ENCODE measurements at regions not wholly inside any gene's neighbourhood (a gene's known extent, or its start where the extent isn't known, plus 50 kb on each side); places are given as distances from the start of the nearest gene placed in this dataset.
"Not testable (repeated sequence)": the region's sequence is repeated elsewhere in the genome, so short reads cannot be mapped to it uniquely, and the experiment has no call there.

DNA sequence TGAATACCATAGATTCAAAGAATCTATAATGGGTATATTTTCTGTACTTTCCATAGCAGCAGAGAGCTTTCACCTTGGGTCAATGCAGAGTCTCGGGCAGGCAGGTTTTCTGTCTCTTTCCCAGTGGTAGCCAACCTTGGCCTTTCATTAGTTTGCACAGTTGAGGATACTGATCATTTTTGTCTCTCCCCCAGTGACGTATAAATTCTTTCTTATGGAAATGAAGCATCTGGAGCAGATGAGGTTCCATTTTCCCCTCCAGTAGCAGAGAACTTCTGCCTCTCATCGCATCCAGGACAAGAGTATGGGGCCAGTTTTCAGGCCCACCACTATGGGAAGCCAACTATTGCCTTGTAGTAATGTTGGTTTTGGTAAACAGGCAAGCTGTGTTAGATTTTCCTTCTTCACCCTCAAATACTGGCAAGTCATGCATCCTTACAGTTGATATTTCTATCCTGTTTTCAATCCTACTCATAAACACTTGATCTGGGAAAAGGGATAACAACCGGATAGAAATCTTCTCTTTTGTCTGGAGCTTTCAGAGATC is 845.2 kb upstream of the CDH18 start:
- DNase-seq (ENCODE audit: insufficient read length, low spot score) (no peak), FAIRE-seq (no peak)
- TF ChIP-seq TAF1 (IDR thresholded peaks at IDR 0.05; ENCODE audit: low read depth, low read length) (no peak), POLR2AphosphoS5 (IDR thresholded peaks at IDR 0.05; ENCODE audit: low read depth, low read length) (no peak), POLR2A (IDR thresholded peaks at IDR 0.05; ENCODE audit: low read depth, low read length) (no peak), PAX5 (IDR thresholded peaks at IDR 0.05; ENCODE audit: insufficient read depth, low read length, severe bottlenecking) (no peak), POU2F2 (IDR thresholded peaks at IDR 0.05; ENCODE audit: low read depth, low read length) (no peak), SPI1 (IDR thresholded peaks at IDR 0.05; ENCODE audit: low read depth, low read length) (no peak)

DNA sequence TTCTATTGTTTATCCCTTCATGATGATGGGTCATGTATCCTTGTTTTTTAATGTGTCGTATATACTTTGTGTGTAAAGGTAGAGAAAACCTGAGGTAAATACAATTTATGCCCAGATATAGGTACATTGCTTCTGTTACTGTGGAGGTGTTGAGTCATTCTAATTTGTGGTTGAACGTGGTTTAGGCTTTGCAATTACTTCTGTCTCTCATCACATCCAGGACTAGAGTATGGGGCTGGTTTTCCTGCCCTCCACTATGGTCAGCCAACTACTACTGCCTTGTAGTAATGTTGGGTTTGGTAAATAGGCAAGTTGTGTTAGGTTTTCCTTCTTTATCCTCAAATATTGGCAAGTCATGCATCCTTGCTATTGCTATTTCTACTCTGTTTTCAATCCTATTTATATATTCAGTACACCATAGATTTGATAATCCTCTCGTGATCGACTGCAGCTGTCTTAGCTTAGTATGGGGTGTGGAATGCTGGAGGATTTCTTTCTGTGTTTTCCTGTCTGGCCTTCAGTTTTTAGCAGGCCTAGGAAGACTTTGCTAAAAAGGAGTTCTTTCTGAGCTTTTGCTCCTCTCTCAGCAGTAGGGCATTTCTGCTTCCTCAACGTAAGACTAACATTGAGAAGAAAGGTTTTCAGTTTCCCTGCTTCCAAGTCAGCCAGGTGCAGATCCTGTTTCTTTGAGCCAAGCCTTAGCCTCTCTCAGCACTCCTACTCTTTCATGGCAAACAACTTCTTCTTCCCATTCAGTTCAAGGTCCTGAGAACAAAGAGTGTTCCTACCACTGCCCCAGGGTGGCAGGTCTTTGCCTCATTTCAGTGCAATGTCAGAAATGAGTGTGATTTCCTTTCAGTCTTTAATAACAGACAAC is 844.4 kb upstream of the CDH18 start:
- TF ChIP-seq POLR2AphosphoS5 (IDR thresholded peaks at IDR 0.05; ENCODE audit: low read depth, low read length): no peak
- no peak for TF ChIP-seq PAX5 (IDR thresholded peaks at IDR 0.05; ENCODE audit: insufficient read depth, low read length, severe bottlenecking)
- TF ChIP-seq POLR2A (IDR thresholded peaks at IDR 0.05; ENCODE audit: low read depth, low read length): no peak
- no peak for TF ChIP-seq POU2F2 (IDR thresholded peaks at IDR 0.05; ENCODE audit: low read depth, low read length)
- TF ChIP-seq TAF1 (IDR thresholded peaks at IDR 0.05; ENCODE audit: low read depth, low read length): no peak
- TF ChIP-seq SPI1 (IDR thresholded peaks at IDR 0.05; ENCODE audit: low read depth, low read length): no peak
- DNase-seq (ENCODE audit: insufficient read length, low spot score): no peak
- no peak for FAIRE-seq

DNA sequence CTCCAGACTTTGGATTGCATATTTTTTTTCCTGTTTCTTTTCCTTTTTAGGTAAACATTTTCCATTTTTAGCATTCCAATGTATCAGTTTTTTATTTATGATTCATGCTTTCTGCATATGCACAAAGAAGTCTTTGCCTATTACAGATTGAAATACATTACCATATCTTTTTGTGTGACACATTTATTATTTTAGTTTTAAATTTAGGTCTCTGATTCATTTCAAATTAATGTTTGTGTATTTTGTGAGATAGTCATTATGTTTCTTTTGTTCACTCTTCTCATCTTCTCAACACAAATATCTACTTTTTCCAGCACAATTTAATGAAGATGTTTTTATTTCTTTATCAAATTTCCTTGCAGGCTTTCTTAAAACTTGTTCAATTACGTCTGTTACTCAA is 838.0 kb upstream of the CDH18 start:
- FAIRE-seq; DNase-seq (ENCODE audit: insufficient read length, low spot score): not testable (repeated sequence)

DNA sequence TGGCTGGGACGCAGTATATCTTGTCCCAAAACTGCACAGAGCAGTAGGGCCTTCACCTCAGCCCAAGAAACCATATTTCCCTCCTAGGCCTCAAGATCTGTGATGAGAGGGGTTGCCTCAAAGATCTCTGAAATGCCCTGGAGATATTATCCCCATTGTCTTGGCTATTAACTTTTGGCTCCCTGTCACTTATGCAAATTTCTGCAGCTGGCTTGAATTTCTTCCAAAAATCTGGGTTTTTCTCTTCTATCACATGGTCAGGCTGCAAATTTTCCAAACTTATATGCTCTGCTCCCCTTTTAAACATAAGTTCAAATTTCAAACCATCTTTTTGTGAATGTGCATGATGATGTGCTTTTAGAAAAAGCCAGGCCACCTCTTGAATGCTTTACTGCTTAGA is 809.2 kb upstream of the CDH18 start:
- not testable (repeated sequence) for FAIRE-seq; DNase-seq (ENCODE audit: insufficient read length, low spot score)

DNA sequence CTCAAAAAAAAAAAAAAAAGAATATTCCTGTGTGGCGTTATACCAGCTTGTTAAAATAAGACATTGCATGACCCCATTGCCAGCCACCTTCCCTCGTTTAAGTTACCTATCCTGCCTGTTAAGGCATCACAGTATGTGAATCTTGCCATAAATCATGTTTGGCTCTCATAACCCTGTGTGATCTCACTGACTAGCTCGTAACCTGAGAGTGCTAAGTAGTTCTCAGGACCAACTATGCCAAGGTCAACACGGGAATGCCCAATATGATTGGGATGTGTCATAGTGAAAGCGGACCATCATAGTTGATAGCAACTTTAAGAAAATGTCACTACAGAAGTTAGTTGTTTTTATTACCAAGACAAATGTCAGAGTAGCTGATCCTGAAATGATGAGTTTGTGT is 796.8 kb upstream of the CDH18 start:
- FAIRE-seq: peak; percentile 83
- not testable (repeated sequence) for DNase-seq (ENCODE audit: insufficient read length, low spot score)

DNA sequence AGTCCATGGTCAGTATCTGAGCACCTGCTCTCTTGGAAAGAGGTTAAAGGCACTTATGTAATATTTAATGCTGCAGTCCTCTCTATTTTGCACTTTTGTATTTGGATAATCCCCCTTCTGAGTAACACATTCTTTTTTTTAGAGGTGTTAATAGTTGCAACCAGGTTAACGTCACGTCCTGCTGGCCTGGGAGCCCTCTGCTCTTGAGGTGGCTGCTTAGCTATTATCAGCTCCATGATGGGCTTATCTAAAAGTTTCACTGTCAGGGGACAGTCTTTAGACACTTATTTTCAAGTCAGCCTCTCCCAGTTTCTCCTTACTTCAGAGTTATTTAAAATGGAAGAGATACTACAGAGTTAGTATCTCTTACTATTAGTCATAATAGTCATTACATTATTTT is 795.5 kb upstream of the CDH18 start:
- FAIRE-seq; DNase-seq (ENCODE audit: insufficient read length, low spot score): not testable (repeated sequence)

DNA sequence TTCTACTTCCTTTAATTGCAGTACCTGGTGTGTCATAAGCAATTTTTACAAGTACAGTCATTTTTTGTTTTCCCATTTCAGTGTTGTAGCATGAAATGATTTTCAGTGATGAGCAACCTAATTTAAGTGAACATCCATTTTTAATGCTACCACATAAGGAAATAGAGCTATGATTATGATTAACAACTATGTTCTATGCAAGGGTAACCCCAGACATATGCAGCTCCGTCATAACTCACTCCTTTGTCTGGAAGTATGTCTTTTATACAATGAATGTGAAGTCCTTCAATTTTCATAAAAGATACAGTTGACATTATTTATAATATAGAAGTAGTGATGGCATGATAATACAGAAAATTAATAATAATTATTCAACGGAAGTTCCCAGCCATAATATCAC is 783.3 kb upstream of the CDH18 start:
- DNase-seq (ENCODE audit: insufficient read length, low spot score); FAIRE-seq: not testable (repeated sequence)

DNA sequence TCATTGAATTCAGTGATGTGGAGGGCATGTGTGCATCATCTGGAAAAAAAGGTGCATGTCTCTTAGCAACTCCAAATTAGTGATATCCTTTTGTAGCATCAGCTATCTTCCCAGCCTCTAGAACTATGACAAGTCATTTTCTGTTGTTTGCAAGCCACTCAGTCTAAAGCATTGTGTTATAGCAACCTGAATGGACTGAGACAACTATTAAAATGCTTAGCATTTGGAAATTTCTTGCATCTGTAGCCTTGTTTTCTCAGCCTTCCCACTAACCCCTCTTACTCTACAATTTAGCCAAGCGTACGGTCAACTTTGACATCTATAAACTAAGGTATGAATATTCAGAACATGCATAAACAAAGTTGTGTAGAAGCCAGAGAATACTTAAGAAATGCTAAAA is 777.1 kb upstream of the CDH18 start:
- not testable (repeated sequence) for FAIRE-seq; DNase-seq (ENCODE audit: insufficient read length, low spot score)

DNA sequence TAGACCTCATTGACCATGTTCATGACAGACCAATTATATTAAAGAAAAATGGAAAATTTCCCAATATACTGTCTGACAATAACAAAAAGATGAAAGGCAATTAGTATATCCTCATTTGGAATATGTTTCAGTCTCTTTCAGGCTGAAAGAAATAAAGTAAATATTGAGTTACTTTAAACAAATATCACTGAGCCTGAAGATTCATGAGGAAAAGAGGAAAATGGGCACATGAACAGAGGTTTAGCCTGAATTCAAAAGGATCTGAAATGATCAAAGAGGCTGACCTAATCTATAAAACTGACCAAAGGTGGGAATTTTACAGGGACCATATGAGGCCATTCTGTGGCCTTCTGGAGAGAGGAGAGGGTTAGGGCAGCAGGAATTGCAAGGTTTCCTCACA is 771.5 kb upstream of the CDH18 start:
- not testable (repeated sequence) for FAIRE-seq; DNase-seq (ENCODE audit: insufficient read length, low spot score)

DNA sequence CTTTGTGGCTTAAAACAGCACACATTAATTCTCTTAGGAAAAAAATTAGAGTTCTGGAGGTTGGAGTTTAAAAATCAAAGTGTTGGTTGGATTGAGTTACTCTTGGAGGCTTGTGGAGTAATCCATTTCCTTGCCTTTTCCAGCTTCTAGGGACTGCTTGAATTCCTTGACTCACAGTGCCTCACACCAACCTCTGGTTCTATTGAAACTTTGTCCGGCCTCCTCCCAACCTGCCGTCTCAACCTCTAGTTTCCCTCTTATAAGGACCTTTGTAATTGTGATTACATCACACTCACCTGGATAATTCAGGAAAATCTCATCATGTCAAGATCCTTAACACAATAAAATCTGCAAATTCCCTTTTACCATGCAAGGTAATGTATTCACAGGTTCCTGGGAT is 764.2 kb upstream of the CDH18 start:
- FAIRE-seq: peak; percentile 20
- not testable (repeated sequence) for DNase-seq (ENCODE audit: insufficient read length, low spot score)

DNA sequence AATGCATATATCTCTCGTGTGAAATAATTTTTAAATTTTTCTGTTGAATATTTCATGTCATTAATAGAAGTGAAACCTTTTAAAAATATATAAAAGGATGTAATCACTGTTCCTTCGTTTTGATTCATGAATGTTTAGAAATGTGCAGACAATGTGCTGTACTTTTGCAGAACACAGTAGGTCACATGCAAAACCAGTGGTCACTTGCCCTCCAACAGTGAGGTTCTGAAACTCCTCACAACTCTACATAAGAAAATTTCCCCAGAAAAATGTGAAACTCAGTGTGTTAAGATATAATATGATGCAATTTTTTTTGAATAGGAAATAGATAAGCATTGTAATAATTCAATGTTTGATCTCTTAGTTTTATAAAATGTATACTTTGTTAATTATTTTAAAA is 747.7 kb upstream of the CDH18 start:
- FAIRE-seq; DNase-seq (ENCODE audit: insufficient read length, low spot score): not testable (repeated sequence)

DNA sequence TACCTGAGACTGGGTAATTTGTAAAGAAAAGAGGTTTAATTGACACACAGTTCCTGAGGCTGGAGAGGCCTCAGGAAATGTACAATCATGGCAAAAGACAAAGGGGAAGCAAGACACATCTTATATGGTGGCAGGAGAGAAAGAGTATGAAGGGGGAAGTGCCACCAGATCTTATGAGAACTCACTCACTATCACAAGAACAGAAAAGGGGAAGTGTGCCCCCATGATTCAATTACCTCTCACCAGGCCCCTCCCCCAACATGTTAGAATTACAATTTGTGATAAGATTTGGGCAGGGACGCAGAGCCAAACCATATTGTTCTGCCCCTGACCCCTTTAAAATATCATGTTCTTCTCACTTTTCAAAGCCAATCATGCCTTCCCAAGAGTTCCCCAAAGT is 744.2 kb upstream of the CDH18 start:
- not testable (repeated sequence) for FAIRE-seq; DNase-seq (ENCODE audit: insufficient read length, low spot score)

DNA sequence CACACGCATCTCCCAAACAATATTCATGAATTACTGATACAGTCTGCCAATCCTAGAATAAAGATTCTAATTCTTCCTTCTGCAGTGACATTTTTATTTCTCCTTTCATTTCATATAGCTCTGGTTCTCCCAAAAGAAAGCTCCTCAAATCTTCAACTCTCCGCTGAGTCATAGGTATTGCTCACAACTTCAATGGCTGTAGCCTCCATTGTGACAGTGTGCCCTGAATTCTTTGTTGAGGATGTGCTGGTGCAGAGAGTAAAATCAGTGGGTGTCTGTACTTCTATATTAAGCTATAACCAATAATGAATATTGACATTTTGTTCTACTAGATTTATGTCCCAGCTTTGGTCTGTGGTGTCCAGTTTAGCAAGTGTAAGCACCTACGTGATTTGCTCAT is 733.3 kb upstream of the CDH18 start:
- not testable (repeated sequence) for FAIRE-seq; DNase-seq (ENCODE audit: insufficient read length, low spot score)

More for the DNA sequence above, 744.2 kb upstream of the CDH18 start:
- TF ChIP-seq SPI1 (IDR thresholded peaks at IDR 0.05; ENCODE audit: low read depth, low read length): peak; percentile 68

DNA sequence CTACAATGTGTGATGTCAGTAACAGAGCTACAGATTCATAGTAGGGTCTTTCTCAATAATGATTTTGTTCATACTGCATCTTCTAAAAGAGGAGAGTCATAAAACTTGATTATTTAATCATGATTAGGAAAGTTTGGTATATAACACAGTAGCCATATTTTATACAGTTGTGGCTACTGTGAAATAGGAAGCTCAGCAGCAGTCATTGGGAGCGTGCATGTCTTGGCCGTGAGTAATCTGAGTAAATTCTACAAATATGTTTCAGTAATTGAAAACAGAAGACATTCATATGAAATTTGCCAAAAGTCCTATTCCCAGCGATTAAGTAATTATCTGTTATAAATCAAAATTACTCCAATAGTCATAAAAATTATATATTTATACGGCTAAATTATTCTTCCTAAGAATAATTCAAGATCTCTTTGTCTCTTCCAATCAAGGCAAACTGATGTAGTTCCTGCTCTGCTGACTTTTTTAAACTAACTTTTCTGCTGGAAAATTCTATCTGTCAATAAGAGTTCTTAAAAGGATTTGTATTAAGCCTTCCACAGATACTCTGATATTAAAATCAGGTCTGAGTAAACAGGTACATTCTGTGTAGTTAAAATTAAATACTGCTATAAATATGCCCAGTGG is 723.6 kb upstream of the CDH18 start:
- DNase-seq (ENCODE audit: insufficient read length, low spot score); FAIRE-seq: not testable (repeated sequence)

DNA sequence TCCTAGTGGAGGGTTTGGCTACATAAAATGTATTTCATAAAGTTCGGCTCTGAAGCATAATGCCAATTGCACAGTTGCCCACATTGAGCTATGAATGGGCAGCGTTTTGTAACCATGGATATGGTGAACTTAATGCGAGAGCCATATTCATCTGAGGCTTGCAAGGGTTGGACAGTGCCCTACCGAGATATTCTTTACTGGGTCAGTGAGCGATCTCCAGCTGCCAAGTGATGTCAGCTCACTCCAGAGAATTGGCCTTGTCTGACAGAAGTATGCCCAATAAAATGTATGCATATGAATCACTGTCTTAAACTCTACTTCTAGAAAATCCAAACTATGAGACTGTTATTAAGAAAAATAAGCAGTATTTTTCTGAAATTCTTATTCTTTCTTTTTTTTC is 719.6 kb upstream of the CDH18 start:
- FAIRE-seq; DNase-seq (ENCODE audit: insufficient read length, low spot score): not testable (repeated sequence)

Measured in GM12891 (cell line).